T-cell (primary cell): ENCODE measurements at regions not wholly inside any gene's neighbourhood (a gene's known extent, or its start where the extent isn't known, plus 50 kb on each side); places are given as distances from the start of the nearest gene placed in this dataset.

Source experiments
- ATAC-seq, 4 experiments: fragments of 200-7000 bp in 3 of 4; fragments of 150-1000 bp in 1 of 4; cut with Tn5 transposase; replicated peaks in 1 of 4; 1 replicate in 3 of 4; 2 replicates in 1 of 4; pipeline ENCODE4 v1.10.0; 2021; ENCODE audit warnings: moderate library complexity in 3 of 4, mild to moderate bottlenecking in 2 of 4, moderate number of reproducible peaks in 1 of 4
- CTCF ChIA-PET, 2 donors: fragments of 300-600 bp; sonication (Branson Sonifier 250); formaldehyde crosslinking; loops; one replicate each; lab custom pipeline; 2022; ENCODE audit warnings: antibody characterized with exemption in 2 of 2; lab: Charles Lee
- POLR2A ChIA-PET, 2 donors: fragments of 300-600 bp; sonication (Branson Sonifier 250); formaldehyde crosslinking; loops; one replicate each; lab custom pipeline; 2022; ENCODE audit warnings: antibody characterized with exemption in 2 of 2; lab: Charles Lee
- DNase-seq, 35 experiments: peaks; one replicate each; pipeline versions ENCODE4 v3.0.0 to v3.0.0-alpha.2; 2013 to 2023
- H3K27ac ChIP-seq: one replicate; pipeline ENCODE4 v1.5.1; 2013; ENCODE audit warnings: low read length
- H3K27me3 ChIP-seq, 2 experiments: replicated peaks in 1 of 2; 1 replicate in 1 of 2; 2 replicates in 1 of 2; pipeline versions ENCODE4 v1.6.1 to v1.7.0; 2013; ENCODE audit warnings: low read length in 1 of 2, mixed read lengths in 1 of 2; ENCODE audit not compliant: control insufficient read depth in 2 of 2, insufficient read depth in 2 of 2; ENCODE audit errors: extremely low read depth in 1 of 2
- H3K36me3 ChIP-seq, 2 donors: 1 replicate in 1 of 2; 2 replicates in 1 of 2; pipeline versions ENCODE4 v1.6.1 to v1.7.0; 2013; ENCODE audit warnings: low read length in 1 of 2; ENCODE audit not compliant: control insufficient read depth in 2 of 2, insufficient read depth in 1 of 2; ENCODE audit errors: extremely low read depth in 1 of 2
- H3K4me1 ChIP-seq, 2 experiments: 1 replicate in 1 of 2; 2 replicates in 1 of 2; pipeline versions ENCODE4 v1.6.1 to v1.7.0; 2013; ENCODE audit warnings: low read length in 2 of 2, mixed read lengths in 1 of 2; ENCODE audit not compliant: insufficient read depth in 2 of 2, control insufficient read depth in 1 of 2; ENCODE audit errors: extremely low read depth in 1 of 2
- H3K4me3 ChIP-seq, 2 donors: 1 replicate in 1 of 2; 2 replicates in 1 of 2; pipeline versions ENCODE4 v1.5.1 to v1.7.0; 2013; ENCODE audit warnings: mild to moderate bottlenecking in 2 of 2, low read length in 1 of 2, moderate library complexity in 1 of 2; ENCODE audit not compliant: control insufficient read depth in 1 of 2; ENCODE audit errors: extremely low read depth in 1 of 2
- H3K9me3 ChIP-seq: 2 replicates; pipeline ENCODE4 v1.7.0; 2013
- H3K27ac Mint-ChIP-seq, 2 donors: one replicate each; pipeline ENCODE4 v1.8.0; 2020 to 2021; ENCODE audit warnings: mild to moderate bottlenecking in 2 of 2, mixed read lengths in 2 of 2
- H3K27me3 Mint-ChIP-seq, 2 donors: one replicate each; pipeline ENCODE4 v1.8.0; 2021 to 2022; ENCODE audit warnings: mixed read lengths in 2 of 2
- H3K36me3 Mint-ChIP-seq: one replicate; pipeline ENCODE4 v1.8.0; 2021; ENCODE audit warnings: mixed read lengths
- H3K4me1 Mint-ChIP-seq, 3 donors: one replicate each; pipeline ENCODE4 v1.8.0; 2020 to 2022; ENCODE audit warnings: mixed read lengths in 3 of 3, mild to moderate bottlenecking in 1 of 3
- H3K4me3 Mint-ChIP-seq, 3 donors: one replicate each; pipeline ENCODE4 v1.8.0; 2020 to 2022; ENCODE audit warnings: mild to moderate bottlenecking in 3 of 3, mixed read lengths in 3 of 3, moderate library complexity in 3 of 3
- H3K9me3 Mint-ChIP-seq, 3 donors: one replicate each; pipeline ENCODE4 v1.8.0; 2020 to 2022; ENCODE audit warnings: mixed read lengths in 3 of 3
- WGBS: methylation state at CpG from one replicate; pipeline ENCODE4 v1.1.5; 2013; ENCODE audit warnings: missing lambda C conversion rate; ENCODE audit not compliant: insufficient coverage; 5-methylcytosine and 5-hydroxymethylcytosine counted together

DNA sequence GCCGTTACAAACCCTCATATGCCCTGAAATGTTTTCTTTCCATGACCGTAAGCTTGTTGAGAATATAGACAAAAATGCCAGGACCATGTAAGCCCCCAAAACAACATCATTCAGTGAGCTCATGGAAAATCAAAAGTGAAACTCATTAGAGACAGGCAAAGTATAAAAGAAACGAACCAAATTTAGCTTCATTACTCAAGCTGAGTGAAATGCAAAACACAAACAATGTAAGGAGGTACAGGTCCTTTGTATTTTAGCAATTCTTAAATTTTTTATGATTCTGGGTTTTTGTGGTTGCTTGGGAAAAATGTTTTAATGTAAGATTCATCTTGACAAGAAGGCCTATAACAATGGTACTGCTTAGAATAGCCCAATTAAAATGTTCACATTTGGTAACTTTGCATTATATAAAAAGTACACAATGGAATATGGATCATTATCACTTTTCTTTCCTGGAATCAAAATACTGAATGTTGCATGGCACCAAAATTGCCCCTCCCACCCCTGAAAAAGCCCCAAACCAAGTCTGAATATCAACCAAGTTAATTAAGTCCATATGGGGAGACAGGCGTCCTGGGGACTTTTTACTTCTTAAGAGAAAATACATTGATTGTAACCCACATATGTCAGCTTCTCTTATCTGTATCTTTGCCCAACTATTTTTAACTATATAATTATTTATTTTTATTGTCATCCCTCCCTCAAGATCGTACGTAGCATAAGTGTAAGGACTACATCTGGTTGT is 247.7 kb upstream of the CDIN1 start:
- ChIA-PET CTCF (interaction anchor here in 1 of 2 donors (0.5 kb wide), 1 partner anchor 12 kb away, joined by 4 read pairs; no protein-coding TSS in a partner anchor), POLR2A (interaction anchor here in 1 of 2 donors (0.6 kb wide), 1 partner anchor 1735 kb away, joined by 3 read pairs; no protein-coding TSS in a partner anchor)
- H3K27ac Mint-ChIP-seq, result no peak overlapping the region
- H3K27me3 Mint-ChIP-seq, result no peaks in the 10 kb centered on the region
- WGBS, result 100% methylated on average over 1 of the region's 6 CpGs
- no peak for DNase-seq
- H3K4me1 Mint-ChIP-seq, result no peaks in the 10 kb centered on the region
- Histone ChIP-seq H3K4me3 (no peak overlapping the region), H3K9me3 (no peaks in the 10 kb centered on the region), H3K36me3 (no peaks in the 10 kb centered on the region), H3K4me1 (no peaks in the 10 kb centered on the region), H3K27me3 (no peaks in the 10 kb centered on the region), H3K27ac (no peak overlapping the region)
- no peak overlapping the region for H3K4me3 Mint-ChIP-seq
- H3K9me3 Mint-ChIP-seq, result peaks cover 0 to 4% (median 0%) of the 10 kb centered on the region in 3 donors
- H3K36me3 Mint-ChIP-seq, result no peaks in the 10 kb centered on the region
- ATAC-seq, result no peak

- Histone ChIP-seq H3K36me3 (no peaks in the 10 kb centered on the region), H3K27ac (no peak overlapping the region), H3K27me3 (no peaks in the 10 kb centered on the region), H3K9me3 (no peaks in the 10 kb centered on the region), H3K4me3 (no peak overlapping the region), H3K4me1 (no peaks in the 10 kb centered on the region)
- WGBS, result no CpG with 5 or more reads among the region's 2 CpGs
- Mint-ChIP-seq H3K9me3 (peaks cover 0 to 4% (median 0%) of the 10 kb centered on the region in 3 donors), H3K27me3 (no peaks in the 10 kb centered on the region), H3K27ac (no peak overlapping the region), H3K36me3 (no peaks in the 10 kb centered on the region), H3K4me1 (no peaks in the 10 kb centered on the region), H3K4me3 (no peak overlapping the region)
- POLR2A ChIA-PET, result no interaction called here
- no peak for DNase-seq
- CTCF ChIA-PET, result no interaction called here
- no peak for ATAC-seq
These were observed 247.1 kb upstream of the CDIN1 start for GRCh38 chr15:36332301-36332700.

DNA sequence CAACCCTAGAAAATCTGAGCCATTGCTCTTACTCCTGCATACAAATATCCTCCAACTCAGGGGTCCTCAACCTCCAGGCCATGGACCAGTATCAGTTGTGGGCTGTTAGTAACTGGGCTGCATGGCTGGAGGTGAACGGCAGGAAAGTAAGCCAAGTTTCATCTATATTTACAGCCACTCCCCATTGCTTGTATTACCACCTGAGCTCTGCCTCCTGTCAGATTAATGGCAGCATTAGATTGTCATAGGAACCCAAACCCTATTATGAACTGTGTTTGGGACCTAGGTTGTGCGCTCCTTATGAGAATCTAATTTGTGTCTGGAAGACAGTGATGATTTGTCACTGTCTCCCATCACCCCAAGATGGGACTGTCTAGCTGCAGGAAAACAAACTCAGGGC is 246.5 kb upstream of the CDIN1 start:
- H3K4me1 ChIP-seq, result no peaks in the 10 kb centered on the region
- H3K27me3 ChIP-seq, result no peaks in the 10 kb centered on the region
- CTCF ChIA-PET, result no interaction called here
- WGBS, result no CpG with 5 or more reads among the region's 2 CpGs
- H3K27ac ChIP-seq, result no peak overlapping the region
- Mint-ChIP-seq H3K36me3 (no peaks in the 10 kb centered on the region), H3K4me3 (no peak overlapping the region), H3K27ac (no peak overlapping the region), H3K9me3 (peaks cover 0 to under 1% (median 0%) of the 10 kb centered on the region in 3 donors), H3K27me3 (no peaks in the 10 kb centered on the region), H3K4me1 (no peaks in the 10 kb centered on the region)
- H3K4me3 ChIP-seq, result no peak overlapping the region
- no peaks in the 10 kb centered on the region for H3K9me3 ChIP-seq
- no peak for DNase-seq
- ATAC-seq, result no peak
- no peaks in the 10 kb centered on the region for H3K36me3 ChIP-seq
- POLR2A ChIA-PET, result no interaction called here

DNA sequence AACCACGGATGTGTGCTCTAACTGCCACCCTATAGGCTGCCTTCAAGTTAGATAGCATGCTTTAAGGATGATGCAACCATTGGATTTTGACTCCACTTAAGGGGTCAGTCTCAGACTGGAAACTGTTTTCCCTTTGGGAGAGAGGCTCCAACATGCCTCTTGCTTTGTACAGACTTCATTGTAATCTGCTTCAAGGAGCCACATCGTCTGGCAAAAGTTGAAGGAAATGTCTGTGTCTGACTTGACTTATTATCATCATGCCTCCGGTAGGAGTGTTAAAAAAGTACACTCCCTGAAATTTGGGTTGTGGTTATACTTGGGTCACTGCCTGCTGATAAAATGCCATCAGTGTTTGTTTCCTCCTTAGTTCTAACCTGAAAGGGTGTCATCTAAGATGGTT is 245.4 kb upstream of the CDIN1 start:
- DNase-seq (no peak), ATAC-seq (no peak)
- Histone ChIP-seq H3K36me3 (no peaks in the 10 kb centered on the region), H3K4me1 (no peaks in the 10 kb centered on the region), H3K27ac (no peak overlapping the region), H3K9me3 (no peaks in the 10 kb centered on the region), H3K4me3 (no peak overlapping the region), H3K27me3 (no peaks in the 10 kb centered on the region)
- Mint-ChIP-seq H3K27ac (no peak overlapping the region), H3K4me1 (no peaks in the 10 kb centered on the region), H3K9me3 (no peaks in the 10 kb centered on the region), H3K4me3 (no peak overlapping the region), H3K36me3 (no peaks in the 10 kb centered on the region), H3K27me3 (no peaks in the 10 kb centered on the region)
- WGBS, result 67% methylated on average over 2 of the region's 3 CpGs
- ChIA-PET POLR2A (no interaction called here), CTCF (no interaction called here)

DNA sequence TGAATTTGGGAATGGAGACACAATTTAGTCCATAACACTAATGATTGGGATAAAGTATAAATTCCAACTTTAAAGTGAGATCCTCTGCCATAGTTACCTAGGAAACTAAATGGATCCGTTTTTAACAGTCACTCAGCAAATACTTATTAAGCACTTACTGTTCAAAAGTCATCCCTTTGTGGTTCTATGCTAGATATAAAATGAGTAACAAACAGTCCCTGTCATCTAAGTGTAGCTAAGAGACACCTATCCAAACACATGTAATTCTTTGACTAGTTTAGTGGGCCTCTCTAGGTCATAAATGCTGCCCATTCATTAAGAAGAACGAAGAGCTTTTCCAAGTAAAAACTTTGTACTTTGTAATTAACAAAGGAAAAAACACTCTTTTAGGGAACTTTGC is 244.2 kb upstream of the CDIN1 start:
- Histone ChIP-seq H3K27ac (no peak overlapping the region), H3K9me3 (no peaks in the 10 kb centered on the region), H3K4me3 (no peak overlapping the region), H3K36me3 (no peaks in the 10 kb centered on the region), H3K4me1 (no peaks in the 10 kb centered on the region), H3K27me3 (no peaks in the 10 kb centered on the region)
- no peaks in the 10 kb centered on the region for H3K36me3 Mint-ChIP-seq
- ATAC-seq, result no peak
- H3K9me3 Mint-ChIP-seq, result no peaks in the 10 kb centered on the region
- H3K27ac Mint-ChIP-seq, result no peak overlapping the region
- no peaks in the 10 kb centered on the region for H3K4me1 Mint-ChIP-seq
- CTCF ChIA-PET, result interaction anchor here in 1 of 2 donors (0.6 kb wide), 1 partner anchor 74 kb away, joined by 4 read pairs; no protein-coding TSS in a partner anchor
- POLR2A ChIA-PET, result no interaction called here
- no peak overlapping the region for H3K4me3 Mint-ChIP-seq
- no CpG with 5 or more reads among the region's 2 CpGs for WGBS
- DNase-seq, result no peak
- H3K27me3 Mint-ChIP-seq, result no peaks in the 10 kb centered on the region

- no peak overlapping the region for H3K4me3 Mint-ChIP-seq
- H3K27ac ChIP-seq, result no peak overlapping the region
- CTCF ChIA-PET, result interaction anchor here in 1 of 2 donors (0.6 kb wide), 1 partner anchor 74 kb away, joined by 4 read pairs; no protein-coding TSS in a partner anchor
These were observed 243.8 kb upstream of the CDIN1 start for GRCh38 chr15:36335659-36336058.

More at GRCh38 chr15:36335659-36336058, 243.8 kb upstream of the CDIN1 start:
- DNase-seq (no peak), ATAC-seq (no peak)
- Histone ChIP-seq H3K9me3 (no peaks in the 10 kb centered on the region), H3K4me3 (no peak overlapping the region), H3K4me1 (no peaks in the 10 kb centered on the region), H3K36me3 (no peaks in the 10 kb centered on the region), H3K27me3 (no peaks in the 10 kb centered on the region)
- Mint-ChIP-seq H3K36me3 (no peaks in the 10 kb centered on the region), H3K27me3 (no peaks in the 10 kb centered on the region), H3K9me3 (no peaks in the 10 kb centered on the region), H3K27ac (no peak overlapping the region), H3K4me1 (no peaks in the 10 kb centered on the region)
- no CpG with 5 or more reads among the region's 1 CpG for WGBS
- POLR2A ChIA-PET, result no interaction called here
